CD4-positive, alpha-beta memory T cell (primary cell): ENCODE measurements at regions not wholly inside any gene's neighbourhood (a gene's known extent, or its start where the extent isn't known, plus 50 kb on each side); places are given as distances from the start of the nearest gene placed in this dataset.
"Not testable (repeated sequence)": the region's sequence is repeated elsewhere in the genome, so short reads cannot be mapped to it uniquely, and the experiment has no call there.

Source experiments
- CTCF ChIA-PET: fragments of 350-600 bp; sonication (Branson Sonifier 250); formaldehyde crosslinking; loops from one replicate; lab custom pipeline; 2021; ENCODE audit warnings: inconsistent platforms; ENCODE audit not compliant: partially characterized antibody; lab: Charles Lee
- POLR2A ChIA-PET: fragments of 350-600 bp; sonication (Branson Sonifier 250); formaldehyde crosslinking; loops from one replicate; lab custom pipeline; 2021; ENCODE audit not compliant: partially characterized antibody; lab: Charles Lee
- DNase-seq, 5 donors: peaks; one replicate each; pipeline versions ENCODE4 v3.0.0 to v3.0.0-alpha.2; 2020 to 2022; ENCODE audit warnings: mixed read lengths in 1 of 5
- H3K27ac ChIP-seq: one replicate; pipeline ENCODE4 v1.7.0; 2013; ENCODE audit warnings: low read depth, low read length
- H3K27me3 ChIP-seq: 2 replicates; pipeline ENCODE4 v1.7.0; 2013; ENCODE audit warnings: mild to moderate bottlenecking, low read length, moderate library complexity; ENCODE audit not compliant: insufficient read depth
- H3K36me3 ChIP-seq: 2 replicates; pipeline ENCODE4 v1.7.0; 2013; ENCODE audit warnings: mild to moderate bottlenecking, low read length, moderate library complexity; ENCODE audit not compliant: insufficient read depth
- H3K4me1 ChIP-seq: 2 replicates; pipeline ENCODE4 v1.7.0; 2013; ENCODE audit warnings: mild to moderate bottlenecking, low read length, moderate library complexity; ENCODE audit not compliant: insufficient read depth
- H3K4me3 ChIP-seq, 2 donors: one replicate each; pipeline ENCODE4 v1.7.0; 2013; ENCODE audit warnings: low read length in 2 of 2, mild to moderate bottlenecking in 1 of 2
- H3K9me3 ChIP-seq, 2 donors: one replicate each; pipeline ENCODE4 v1.7.0; 2013; ENCODE audit warnings: low read length in 2 of 2, control low read depth in 1 of 2; ENCODE audit not compliant: control insufficient read depth in 1 of 2
- H3K27ac Mint-ChIP-seq, 7 donors: one replicate each; pipeline ENCODE4 v1.8.0; 2020 to 2021; ENCODE audit warnings: mixed read lengths in 7 of 7, mild to moderate bottlenecking in 6 of 7, inconsistent platforms in 3 of 7, moderate library complexity in 3 of 7
- H3K27me3 Mint-ChIP-seq, 2 donors: one replicate each; pipeline ENCODE4 v1.8.0; 2020 to 2021; ENCODE audit warnings: mixed read lengths in 2 of 2
- H3K36me3 Mint-ChIP-seq, 2 donors: one replicate each; pipeline ENCODE4 v1.8.0; 2020 to 2021; ENCODE audit warnings: mixed read lengths in 2 of 2, inconsistent platforms in 1 of 2, mild to moderate bottlenecking in 1 of 2
- H3K4me1 Mint-ChIP-seq, 4 donors: one replicate each; pipeline ENCODE4 v1.8.0; 2020 to 2021; ENCODE audit warnings: mixed read lengths in 4 of 4, mild to moderate bottlenecking in 1 of 4
- H3K4me3 Mint-ChIP-seq, 8 donors: one replicate each; pipeline ENCODE4 v1.8.0; 2020 to 2021; ENCODE audit warnings: mixed read lengths in 8 of 8, mild to moderate bottlenecking in 7 of 8, moderate library complexity in 6 of 8, inconsistent platforms in 3 of 8
- H3K9me3 Mint-ChIP-seq, 8 donors: one replicate each; pipeline ENCODE4 v1.8.0; 2020 to 2021; ENCODE audit warnings: mixed read lengths in 8 of 8, mild to moderate bottlenecking in 5 of 8, inconsistent platforms in 3 of 8, moderate library complexity in 1 of 8
- intact Hi-C: fragments of 100-400 bp; cut with micrococcal nuclease; formaldehyde crosslinking; loops from one replicate; pipeline ENCODE4 v1.15.1; 2023

DNA sequence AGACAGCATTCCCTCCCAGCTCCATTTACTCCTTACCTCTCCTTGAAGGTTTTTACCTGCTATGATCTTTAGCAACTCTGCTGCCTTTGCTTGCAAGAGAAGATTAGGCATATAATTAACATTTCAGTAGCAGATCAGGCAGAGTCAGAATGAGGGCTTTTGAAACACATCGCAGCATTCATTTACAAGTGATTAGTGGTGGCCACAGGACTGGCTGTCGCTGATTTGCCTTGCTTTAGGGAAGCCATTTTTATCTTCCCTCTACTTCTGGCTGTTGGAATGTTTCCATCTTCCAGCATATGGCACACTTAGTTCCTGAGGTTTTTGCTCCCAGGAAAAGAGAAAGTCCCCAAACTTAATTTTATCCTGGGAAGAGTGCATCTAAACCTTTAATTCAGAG is 124.0 kb downstream of the SPATA31A6 start:
- H3K9me3 ChIP-seq, H3K4me1 Mint-ChIP-seq, H3K27ac Mint-ChIP-seq, H3K9me3 Mint-ChIP-seq, intact Hi-C loops, H3K27me3 Mint-ChIP-seq, H3K4me3 Mint-ChIP-seq, H3K4me1 ChIP-seq, H3K36me3 Mint-ChIP-seq, H3K36me3 ChIP-seq, H3K27ac ChIP-seq, CTCF ChIA-PET, POLR2A ChIA-PET, DNase-seq, H3K4me3 ChIP-seq, H3K27me3 ChIP-seq: not testable (repeated sequence)

DNA sequence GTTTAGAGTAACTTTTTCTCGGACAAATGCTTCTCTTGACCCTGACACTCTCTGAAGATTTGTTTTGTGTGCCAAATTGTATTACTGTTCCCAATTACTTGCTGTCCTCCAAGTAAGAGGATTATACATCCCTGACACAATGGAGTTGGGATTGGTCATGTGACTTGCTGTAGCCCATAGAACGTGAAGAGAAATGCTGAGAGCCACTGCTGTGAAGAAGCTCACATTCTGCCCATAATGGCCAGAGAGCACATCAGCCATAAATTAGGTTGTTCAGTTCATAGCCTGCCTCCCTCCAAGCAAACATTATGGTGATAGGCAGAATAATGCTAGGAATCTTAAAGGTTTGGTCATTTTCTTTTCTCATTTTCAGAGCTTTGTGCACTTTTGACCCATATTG is 127.5 kb downstream of the SPATA31A6 start:
- H3K9me3 ChIP-seq, H3K27me3 Mint-ChIP-seq, H3K4me1 Mint-ChIP-seq, H3K4me3 Mint-ChIP-seq, intact Hi-C loops, H3K27ac ChIP-seq, H3K36me3 Mint-ChIP-seq, H3K4me3 ChIP-seq, CTCF ChIA-PET, DNase-seq, POLR2A ChIA-PET, H3K27ac Mint-ChIP-seq, H3K36me3 ChIP-seq, H3K9me3 Mint-ChIP-seq, H3K27me3 ChIP-seq, H3K4me1 ChIP-seq: not testable (repeated sequence)

- H3K9me3 Mint-ChIP-seq, CTCF ChIA-PET, H3K27ac Mint-ChIP-seq, H3K27me3 ChIP-seq, H3K4me1 ChIP-seq, H3K4me3 ChIP-seq, H3K9me3 ChIP-seq, H3K27ac ChIP-seq, POLR2A ChIA-PET, H3K36me3 Mint-ChIP-seq, DNase-seq, H3K27me3 Mint-ChIP-seq, H3K4me1 Mint-ChIP-seq, intact Hi-C loops, H3K4me3 Mint-ChIP-seq, H3K36me3 ChIP-seq: not testable (repeated sequence)
Observed at GRCh38 chr9:42316026-42316425, 132.6 kb downstream of the SPATA31A6 start.

GRCh38 chr9:42317677-42318076 is 134.2 kb downstream of the SPATA31A6 start:
- H3K36me3 ChIP-seq, H3K4me3 Mint-ChIP-seq, H3K36me3 Mint-ChIP-seq, POLR2A ChIA-PET, H3K4me3 ChIP-seq, H3K4me1 ChIP-seq, H3K27me3 Mint-ChIP-seq, intact Hi-C loops, H3K4me1 Mint-ChIP-seq, H3K9me3 Mint-ChIP-seq, H3K27ac Mint-ChIP-seq, DNase-seq, H3K27ac ChIP-seq, CTCF ChIA-PET, H3K9me3 ChIP-seq, H3K27me3 ChIP-seq: not testable (repeated sequence)

- H3K4me1 Mint-ChIP-seq, H3K36me3 ChIP-seq, H3K4me3 ChIP-seq, CTCF ChIA-PET, intact Hi-C loops, H3K4me3 Mint-ChIP-seq, H3K9me3 Mint-ChIP-seq, H3K27me3 ChIP-seq, H3K27ac Mint-ChIP-seq, H3K9me3 ChIP-seq, DNase-seq, POLR2A ChIA-PET, H3K4me1 ChIP-seq, H3K36me3 Mint-ChIP-seq, H3K27ac ChIP-seq, H3K27me3 Mint-ChIP-seq: not testable (repeated sequence)
Observed at GRCh38 chr9:42323084-42323809, 139.8 kb downstream of the SPATA31A6 start.

GRCh38 chr9:42325142-42325541 is 141.7 kb downstream of the SPATA31A6 start:
- H3K27me3 ChIP-seq, H3K27me3 Mint-ChIP-seq, DNase-seq, H3K36me3 Mint-ChIP-seq, CTCF ChIA-PET, H3K4me3 Mint-ChIP-seq, H3K4me1 ChIP-seq, H3K27ac Mint-ChIP-seq, H3K4me1 Mint-ChIP-seq, POLR2A ChIA-PET, H3K9me3 Mint-ChIP-seq, H3K36me3 ChIP-seq, H3K9me3 ChIP-seq, H3K27ac ChIP-seq, H3K4me3 ChIP-seq, intact Hi-C loops: not testable (repeated sequence)

- H3K27ac Mint-ChIP-seq, H3K9me3 ChIP-seq, H3K4me1 ChIP-seq, H3K4me3 Mint-ChIP-seq, H3K4me1 Mint-ChIP-seq, DNase-seq, CTCF ChIA-PET, intact Hi-C loops, H3K36me3 ChIP-seq, POLR2A ChIA-PET, H3K27ac ChIP-seq, H3K36me3 Mint-ChIP-seq, H3K4me3 ChIP-seq, H3K27me3 Mint-ChIP-seq, H3K9me3 Mint-ChIP-seq, H3K27me3 ChIP-seq: not testable (repeated sequence)
Observed at GRCh38 chr9:42325561-42325960, 142.1 kb downstream of the SPATA31A6 start.

GRCh38 chr9:42326482-42326881 is 143.0 kb downstream of the SPATA31A6 start:
- H3K27me3 Mint-ChIP-seq, DNase-seq, POLR2A ChIA-PET, H3K4me3 Mint-ChIP-seq, H3K36me3 Mint-ChIP-seq, H3K36me3 ChIP-seq, H3K4me1 ChIP-seq, H3K27ac Mint-ChIP-seq, CTCF ChIA-PET, H3K4me1 Mint-ChIP-seq, intact Hi-C loops, H3K27me3 ChIP-seq, H3K9me3 ChIP-seq, H3K9me3 Mint-ChIP-seq, H3K27ac ChIP-seq, H3K4me3 ChIP-seq: not testable (repeated sequence)
